Ishikawa (cell line): ENCODE measurements at regions not wholly inside any gene's neighbourhood (a gene's known extent, or its start where the extent isn't known, plus 50 kb on each side); places are given as distances from the start of the nearest gene placed in this dataset.

Experiments
- CREB1 ChIP-seq: IDR thresholded peaks from 2 replicates; pipeline ENCODE4 v1.6.1; 2012; ENCODE audit warnings: low read depth
- EP300 ChIP-seq: IDR thresholded peaks from 2 replicates; pipeline ENCODE4 v1.6.1; 2012; ENCODE audit warnings: borderline replicate concordance
- FOXM1 ChIP-seq: IDR thresholded peaks from 2 replicates; pipeline ENCODE4 v1.6.1; 2012; ENCODE audit warnings: low read depth, borderline replicate concordance
- MAX ChIP-seq: IDR thresholded peaks from 2 replicates; pipeline ENCODE4 v1.6.1; 2012
- RAD21 ChIP-seq: IDR thresholded peaks from 2 replicates; pipeline ENCODE4 v1.6.1; 2012; ENCODE audit warnings: low read depth
- REST ChIP-seq: IDR thresholded peaks from 2 replicates; pipeline ENCODE4 v1.6.1; 2012; ENCODE audit warnings: low read depth, mild to moderate bottlenecking
- TAF1 ChIP-seq: IDR thresholded peaks from 2 replicates; pipeline ENCODE4 v1.6.1; 2012; ENCODE audit warnings: low read depth, mild to moderate bottlenecking
- TCF12 ChIP-seq: IDR thresholded peaks from 2 replicates; pipeline ENCODE4 v1.6.1; 2012; ENCODE audit warnings: low read depth
- TEAD4 ChIP-seq: IDR thresholded peaks from 2 replicates; pipeline ENCODE4 v1.6.1; 2012
- USF1 ChIP-seq: IDR thresholded peaks from 2 replicates; pipeline ENCODE4 v1.6.1; 2012
- ZBTB7A ChIP-seq: IDR thresholded peaks from 2 replicates; pipeline ENCODE4 v1.6.1; 2012; ENCODE audit warnings: low read depth

GRCh38 chr18:28735731-28736130, 558.8 kb upstream of the CDH2 start:
- TF ChIP-seq EP300, result no peak
- no peak for TF ChIP-seq FOXM1
- no peak for TF ChIP-seq REST
- TF ChIP-seq USF1, result no peak
- no peak for TF ChIP-seq CREB1
- no peak for TF ChIP-seq TAF1
- TF ChIP-seq ZBTB7A, result no peak
- TF ChIP-seq MAX, result no peak
- no peak for TF ChIP-seq RAD21
- TF ChIP-seq TEAD4, result no peak
- no peak for TF ChIP-seq TCF12
